Mucosa of stomach (tissue), 1 donor: ENCODE measurements at regions not wholly inside any gene's neighbourhood (a gene's known extent, or its start where the extent isn't known, plus 50 kb on each side); places are given as distances from the start of the nearest gene placed in this dataset.
"Not testable (repeated sequence)": the region's sequence is repeated elsewhere in the genome, so short reads cannot be mapped to it uniquely, and the experiment has no call there.

Experiments
- H3K27me3 ChIP-seq: one replicate; pipeline ENCODE4 v1.7.0; 2013; ENCODE audit warnings: mild to moderate bottlenecking, low read length; ENCODE audit not compliant: control insufficient read depth, insufficient read depth
- H3K36me3 ChIP-seq: one replicate; pipeline ENCODE4 v1.7.0; 2013; ENCODE audit warnings: low read length; ENCODE audit not compliant: control insufficient read depth, insufficient read depth
- H3K4me1 ChIP-seq: one replicate; pipeline ENCODE4 v1.7.0; 2013; ENCODE audit warnings: mild to moderate bottlenecking, low read length; ENCODE audit not compliant: control insufficient read depth, insufficient read depth
- H3K4me3 ChIP-seq: one replicate; pipeline ENCODE4 v1.7.0; 2013; ENCODE audit warnings: low read length
- H3K9ac ChIP-seq: one replicate; pipeline ENCODE4 v1.7.0; 2013; ENCODE audit warnings: mild to moderate bottlenecking, low read length, moderate library complexity
- H3K9me3 ChIP-seq: one replicate; pipeline ENCODE4 v1.7.0; 2013; ENCODE audit warnings: mild to moderate bottlenecking, low read length, moderate library complexity; ENCODE audit not compliant: control insufficient read depth
- donor health status: Pancreatic carcinoma.

- H3K9me3 ChIP-seq, H3K4me3 ChIP-seq, H3K9ac ChIP-seq, H3K36me3 ChIP-seq, H3K4me1 ChIP-seq, H3K27me3 ChIP-seq: not testable (repeated sequence)
These were observed 189.6 kb downstream of the KLRB1 start for GRCh38 chr12:9417947-9418668.

DNA sequence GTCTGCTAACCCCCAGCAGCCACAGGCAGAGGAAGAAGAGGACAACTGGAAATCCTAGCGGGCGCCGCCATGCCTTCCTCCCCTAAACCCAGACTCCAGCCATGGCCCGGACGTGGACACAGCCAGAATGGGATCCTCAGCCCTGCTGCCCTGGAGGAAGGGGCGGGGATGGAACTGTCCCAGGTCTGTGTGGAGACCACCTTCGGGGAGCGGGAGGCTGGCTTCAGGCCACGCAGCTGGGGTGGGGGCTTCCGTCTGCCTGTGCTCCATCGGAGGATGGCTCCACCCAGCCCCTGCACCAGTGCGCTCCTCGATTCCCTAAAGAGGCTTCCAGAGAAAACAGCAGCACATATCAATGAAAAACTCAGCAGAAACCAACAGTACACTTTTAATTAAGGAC is 190.4 kb downstream of the KLRB1 start:
- not testable (repeated sequence) for H3K27me3 ChIP-seq, H3K9me3 ChIP-seq, H3K9ac ChIP-seq, H3K4me3 ChIP-seq, H3K36me3 ChIP-seq, H3K4me1 ChIP-seq

- not testable (repeated sequence) for H3K9me3 ChIP-seq, H3K36me3 ChIP-seq, H3K27me3 ChIP-seq, H3K4me3 ChIP-seq, H3K4me1 ChIP-seq, H3K9ac ChIP-seq
These were observed 191.4 kb downstream of the KLRB1 start for GRCh38 chr12:9416346-9416745.

DNA sequence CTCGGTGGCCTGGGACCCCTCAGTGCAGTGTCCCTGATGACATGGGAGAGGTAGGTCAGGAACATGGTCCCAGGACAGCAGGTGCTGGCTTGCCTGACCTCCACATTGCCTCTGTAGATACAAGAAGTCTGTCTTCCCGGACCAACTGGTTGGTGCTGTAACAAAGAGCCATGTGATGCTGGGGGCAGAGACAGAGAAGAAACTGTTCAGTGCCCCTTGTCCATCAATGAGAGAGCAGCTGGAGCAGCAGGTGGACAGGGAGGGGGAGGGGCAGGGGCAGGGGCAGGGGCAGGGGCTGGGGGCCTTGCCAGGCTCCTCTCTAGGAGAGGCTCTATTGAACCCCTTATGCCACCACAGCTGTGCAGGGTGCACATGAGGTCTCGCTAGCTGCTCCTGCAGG is 191.8 kb downstream of the KLRB1 start:
- not testable (repeated sequence) for H3K4me1 ChIP-seq, H3K9me3 ChIP-seq, H3K4me3 ChIP-seq, H3K27me3 ChIP-seq, H3K36me3 ChIP-seq, H3K9ac ChIP-seq

DNA sequence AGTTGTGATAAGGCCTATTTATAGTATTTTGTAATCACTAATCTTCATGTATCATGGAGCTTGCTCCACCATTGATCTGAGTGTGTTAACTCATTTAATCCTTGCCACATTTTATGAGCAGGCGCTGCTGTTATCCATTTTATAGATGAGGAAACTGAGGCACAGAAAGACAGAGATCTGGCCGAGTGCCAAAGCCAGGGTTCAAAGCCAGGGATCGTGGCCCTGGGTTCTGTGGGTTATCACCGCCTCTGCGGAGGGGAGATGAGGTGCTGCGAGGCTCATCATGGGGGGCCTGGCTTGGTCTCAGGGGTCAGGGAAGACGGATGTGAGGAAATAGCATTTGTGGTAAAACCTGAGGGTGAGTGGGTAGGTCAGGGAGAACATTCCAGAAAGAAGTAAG is 193.9 kb downstream of the KLRB1 start:
- H3K4me1 ChIP-seq, H3K9ac ChIP-seq: not testable (repeated sequence)

GRCh38 chr12:9412459-9412858 is 195.3 kb downstream of the KLRB1 start:
- H3K4me1 ChIP-seq, H3K27me3 ChIP-seq, H3K9ac ChIP-seq, H3K9me3 ChIP-seq, H3K36me3 ChIP-seq, H3K4me3 ChIP-seq: not testable (repeated sequence)

More for the DNA sequence above, 193.9 kb downstream of the KLRB1 start:
- not testable (repeated sequence) for H3K4me3 ChIP-seq, H3K36me3 ChIP-seq, H3K9me3 ChIP-seq, H3K27me3 ChIP-seq

GRCh38 chr12:9411616-9412268 is 196.0 kb downstream of the KLRB1 start:
- H3K36me3 ChIP-seq, H3K4me3 ChIP-seq, H3K9ac ChIP-seq, H3K9me3 ChIP-seq, H3K27me3 ChIP-seq, H3K4me1 ChIP-seq: not testable (repeated sequence)

DNA sequence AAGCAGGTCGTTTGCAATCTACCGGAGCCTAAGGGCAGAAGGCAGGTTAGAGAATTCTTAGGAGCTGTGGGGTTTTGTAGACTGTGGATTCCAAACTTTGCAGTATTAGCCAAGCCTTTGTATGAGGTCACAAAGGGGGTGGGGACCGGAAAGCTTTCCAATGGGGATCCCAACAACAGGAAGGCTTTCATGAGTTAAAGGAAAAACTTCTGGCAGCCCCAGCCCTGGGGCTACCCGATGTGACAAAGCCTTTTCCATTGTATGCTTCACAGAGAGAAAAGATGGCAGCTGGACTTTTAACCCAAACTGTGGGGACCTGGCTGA is 199.2 kb upstream of the PZP start:
- not testable (repeated sequence) for H3K36me3 ChIP-seq, H3K9ac ChIP-seq, H3K9me3 ChIP-seq, H3K4me1 ChIP-seq, H3K27me3 ChIP-seq, H3K4me3 ChIP-seq

GRCh38 chr12:9406564-9407424 is 198.6 kb upstream of the PZP start:
- Histone ChIP-seq H3K27me3 (peaks cover 2% of the 10 kb centered on the region), H3K9ac (no peak overlapping the region), H3K4me3 (no peak overlapping the region), H3K4me1 (no peaks in the 10 kb centered on the region), H3K9me3 (no peaks in the 10 kb centered on the region), H3K36me3 (no peaks in the 10 kb centered on the region)

DNA sequence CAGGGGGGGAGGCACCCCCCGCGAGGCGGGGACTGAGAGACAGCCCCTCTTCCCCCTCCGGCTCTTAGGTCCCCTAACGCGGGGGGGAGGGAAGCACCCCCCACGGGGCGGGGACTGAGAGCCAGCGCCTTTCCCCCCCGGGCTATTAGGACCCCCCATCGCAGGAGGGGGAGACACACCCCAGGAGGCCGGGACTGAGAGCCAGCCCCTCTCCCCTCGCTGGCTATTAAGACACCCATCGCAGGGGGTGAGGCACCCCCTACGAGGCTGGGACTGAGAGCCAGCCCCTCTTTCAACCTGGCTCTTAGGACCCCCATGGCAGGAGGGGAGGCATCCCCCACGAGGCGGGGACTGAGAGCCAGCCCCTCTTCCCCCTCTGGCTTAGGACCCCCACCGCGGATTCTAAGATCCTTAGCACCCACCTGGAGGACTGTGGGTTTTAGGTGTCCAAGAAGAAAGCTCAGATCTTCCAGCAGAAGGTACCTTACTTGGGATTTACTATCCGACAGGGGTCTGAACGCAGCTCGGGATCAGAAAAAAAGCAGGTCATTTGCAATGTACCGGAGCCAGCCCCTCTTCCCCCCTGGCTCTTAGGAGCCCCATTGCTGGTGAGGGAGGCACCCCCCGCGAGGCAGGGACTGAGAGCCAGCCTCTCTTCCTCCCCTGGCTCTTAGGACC is 197.8 kb upstream of the PZP start:
- Histone ChIP-seq H3K9me3 (no peaks in the 10 kb centered on the region), H3K4me3 (no peak overlapping the region), H3K4me1 (no peaks in the 10 kb centered on the region), H3K36me3 (no peaks in the 10 kb centered on the region), H3K9ac (no peak overlapping the region), H3K27me3 (peaks cover 2% of the 10 kb centered on the region)

- Histone ChIP-seq H3K4me3 (no peak overlapping the region), H3K9me3 (no peaks in the 10 kb centered on the region)
These were observed 196.5 kb upstream of the PZP start for GRCh38 chr12:9404469-9405260.

More at GRCh38 chr12:9404469-9405260, 196.5 kb upstream of the PZP start:
- Histone ChIP-seq H3K36me3 (no peaks in the 10 kb centered on the region), H3K9ac (no peak overlapping the region), H3K4me1 (no peaks in the 10 kb centered on the region), H3K27me3 (peaks cover 2% of the 10 kb centered on the region)
